MM.1S (cell line): ENCODE measurements at regions not wholly inside any gene's neighbourhood (a gene's known extent, or its start where the extent isn't known, plus 50 kb on each side); places are given as distances from the start of the nearest gene placed in this dataset.

ENCODE experiments used
- DNase-seq: peaks from one replicate; pipeline ENCODE4 v3.0.0-alpha.2; 2015
- H2AFZ ChIP-seq: fragments of 300-600 bp; sonication (generic); 2 replicates; pipeline ENCODE4 v1.6.0; 2016; ENCODE audit warnings: antibody characterized with exemption, low read length
- H3F3A ChIP-seq: fragments of 300-600 bp; sonication (generic); 2 replicates; pipeline ENCODE4 v1.6.1; 2016; ENCODE audit warnings: mild to moderate bottlenecking, antibody characterized with exemption, low read length, moderate library complexity, mixed read lengths; ENCODE audit not compliant: insufficient read depth
- H3K27ac ChIP-seq: fragments of 300-600 bp; sonication (generic); 2 replicates; pipeline ENCODE4 v1.5.1; 2016; ENCODE audit warnings: mild to moderate bottlenecking, low read length
- H3K27me3 ChIP-seq: fragments of 300-600 bp; sonication (generic); replicated peaks from 2 replicates; pipeline ENCODE4 v1.6.0; 2016; ENCODE audit warnings: low read length; ENCODE audit not compliant: insufficient read depth
- H3K36me3 ChIP-seq: fragments of 300-600 bp; sonication (generic); replicated peaks from 2 replicates; pipeline ENCODE4 v1.6.1; 2016; ENCODE audit warnings: mild to moderate bottlenecking, low read length, mixed read lengths; ENCODE audit not compliant: insufficient read depth
- H3K4me1 ChIP-seq: fragments of 300-600 bp; sonication (generic); 2 replicates; pipeline ENCODE4 v1.6.1; 2016; ENCODE audit warnings: low read length, mixed read lengths
- H3K4me2 ChIP-seq: fragments of 300-600 bp; sonication (generic); 2 replicates; pipeline ENCODE4 v1.6.0; 2016; ENCODE audit warnings: low read depth, low read length
- H3K4me3 ChIP-seq: fragments of 300-600 bp; sonication (generic); 2 replicates; pipeline ENCODE4 v1.5.1; 2016; ENCODE audit warnings: low read length, mixed read lengths
- H3K79me2 ChIP-seq: fragments of 300-600 bp; sonication (generic); 2 replicates; pipeline ENCODE4 v1.6.1; 2016; ENCODE audit warnings: mixed run types, low read length, mixed read lengths
- H3K9ac ChIP-seq: fragments of 300-600 bp; sonication (generic); 2 replicates; pipeline ENCODE4 v1.6.1; 2016; ENCODE audit warnings: low read length, mixed read lengths
- H3K9me2 ChIP-seq: fragments of 300-600 bp; sonication (generic); replicated peaks from 2 replicates; pipeline ENCODE4 v1.6.1; 2016; ENCODE audit warnings: mild to moderate bottlenecking, low read length, mixed read lengths; ENCODE audit not compliant: insufficient read depth
- H3K9me3 ChIP-seq: fragments of 300-600 bp; sonication (generic); replicated peaks from 2 replicates; pipeline ENCODE4 v1.6.1; 2016; ENCODE audit warnings: mild to moderate bottlenecking, low read length, mixed read lengths; ENCODE audit not compliant: insufficient read depth
- H4K20me1 ChIP-seq: fragments of 300-600 bp; sonication (generic); 2 replicates; pipeline ENCODE4 v1.6.1; 2016; ENCODE audit warnings: mild to moderate bottlenecking, low read length, moderate library complexity, mixed read lengths; ENCODE audit not compliant: insufficient read depth
- CTCF ChIP-seq: fragments of 300-600 bp; sonication (generic); IDR thresholded peaks from 2 replicates; pipeline ENCODE4 v1.5.1; 2016; ENCODE audit warnings: antibody characterized with exemption, low read length, mixed read lengths
- EZH2 ChIP-seq: fragments of 300-600 bp; sonication (generic); optimal IDR thresholded peaks from 2 replicates; pipeline ENCODE3; 2017; ENCODE audit warnings: low read depth, mild to moderate bottlenecking, antibody characterized with exemption, low read length, mixed read lengths
- EZH2phosphoT487 ChIP-seq: fragments of 300-600 bp; sonication (generic); IDR thresholded peaks from 2 replicates; pipeline ENCODE4 v1.6.1; 2018; ENCODE audit warnings: antibody characterized with exemption, low read length

DNA sequence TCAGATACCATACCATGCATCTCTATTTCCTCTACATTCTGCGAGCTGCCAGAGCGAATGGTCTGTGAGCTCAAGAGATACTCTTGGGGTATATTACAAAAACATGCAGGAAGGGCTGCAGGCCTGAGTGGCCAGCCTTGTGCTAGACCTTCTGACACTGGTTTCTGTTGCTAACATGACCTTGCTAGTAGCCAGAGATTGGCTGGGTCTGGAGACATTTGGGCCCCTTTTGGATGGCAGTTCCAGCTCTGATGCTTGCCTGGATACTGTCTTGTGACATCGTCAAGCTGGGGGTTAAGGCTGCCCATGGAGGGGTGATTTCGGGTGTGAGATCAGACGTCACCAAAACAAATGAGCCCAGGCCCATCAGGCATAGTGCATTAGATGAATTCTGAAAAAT is 56.1 kb upstream of the FSTL4 start:
- Histone ChIP-seq H3K4me3 (no peak overlapping the region), H3K4me2 (no peak overlapping the region), H4K20me1 (no peaks in the 10 kb centered on the region), H3K79me2 (no peaks in the 10 kb centered on the region), H3K9me3 (no peaks in the 10 kb centered on the region), H3F3A (no peaks in the 10 kb centered on the region), H3K9ac (no peak overlapping the region), H3K4me1 (no peaks in the 10 kb centered on the region), H3K9me2 (no peaks in the 10 kb centered on the region), H2AFZ (no peak overlapping the region), H3K36me3 (no peaks in the 10 kb centered on the region), H3K27me3 (no peaks in the 10 kb centered on the region), H3K27ac (no peak overlapping the region)
- no peak for DNase-seq
- no peak for TF ChIP-seq CTCF

DNA sequence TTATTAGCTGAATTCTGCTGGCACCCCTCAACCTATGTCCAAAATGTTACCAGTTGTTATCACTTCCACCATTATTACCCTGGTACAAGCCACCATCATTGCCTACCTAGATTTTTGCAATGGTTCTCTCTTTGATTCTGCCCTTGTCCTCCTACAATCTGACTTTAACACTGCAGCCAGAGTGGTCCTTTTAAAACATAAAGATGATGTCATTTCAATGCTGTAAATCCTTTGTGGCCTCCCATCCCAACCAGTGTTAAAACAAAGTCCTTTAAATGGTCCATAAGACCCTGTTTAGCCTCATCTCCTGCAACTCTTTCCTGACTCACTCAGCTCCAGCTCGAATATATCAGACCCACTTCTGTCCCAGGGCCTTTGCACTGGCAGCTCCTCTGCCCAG is 54.9 kb upstream of the FSTL4 start:
- TF ChIP-seq EZH2 = no peak
- no peak for TF ChIP-seq CTCF
- TF ChIP-seq EZH2phosphoT487 = no peak
- H3K9me3 ChIP-seq = no peaks in the 10 kb centered on the region
- no peak for DNase-seq
- no peaks in the 10 kb centered on the region for H3K36me3 ChIP-seq
- no peaks in the 10 kb centered on the region for H3F3A ChIP-seq
- H3K4me3 ChIP-seq = no peak overlapping the region
- no peaks in the 10 kb centered on the region for H3K79me2 ChIP-seq
- no peaks in the 10 kb centered on the region for H3K27me3 ChIP-seq
- H3K9ac ChIP-seq = no peak overlapping the region
- H4K20me1 ChIP-seq = no peaks in the 10 kb centered on the region
- H3K4me1 ChIP-seq = no peaks in the 10 kb centered on the region
- H3K27ac ChIP-seq = no peak overlapping the region
- H3K9me2 ChIP-seq = no peaks in the 10 kb centered on the region
- H3K4me2 ChIP-seq = no peak overlapping the region
- H2AFZ ChIP-seq = no peak overlapping the region

GRCh38 chr5:133665571-133665970 is 53.2 kb upstream of the FSTL4 start:
- H4K20me1 ChIP-seq = no peaks in the 10 kb centered on the region
- H2AFZ ChIP-seq = no peak overlapping the region
- H3K4me3 ChIP-seq = no peak overlapping the region
- no peak overlapping the region for H3K4me2 ChIP-seq
- H3F3A ChIP-seq = no peaks in the 10 kb centered on the region
- H3K9me2 ChIP-seq = no peaks in the 10 kb centered on the region
- TF ChIP-seq EZH2 = no peak
- TF ChIP-seq CTCF = no peak
- no peak for TF ChIP-seq EZH2phosphoT487
- DNase-seq = no peak
- no peaks in the 10 kb centered on the region for H3K9me3 ChIP-seq
- H3K36me3 ChIP-seq = no peaks in the 10 kb centered on the region
- no peaks in the 10 kb centered on the region for H3K4me1 ChIP-seq
- no peak overlapping the region for H3K27ac ChIP-seq
- H3K9ac ChIP-seq = no peak overlapping the region
- no peaks in the 10 kb centered on the region for H3K79me2 ChIP-seq
- H3K27me3 ChIP-seq = no peaks in the 10 kb centered on the region

GRCh38 chr5:133664422-133664821 is 52.1 kb upstream of the FSTL4 start:
- H3K4me1 ChIP-seq = no peaks in the 10 kb centered on the region
- no peaks in the 10 kb centered on the region for H3K9me3 ChIP-seq
- no peak overlapping the region for H3K9ac ChIP-seq
- H3K36me3 ChIP-seq = no peaks in the 10 kb centered on the region
- H3K27me3 ChIP-seq = no peaks in the 10 kb centered on the region
- no peak overlapping the region for H3K27ac ChIP-seq
- no peak for TF ChIP-seq EZH2
- no peak for TF ChIP-seq EZH2phosphoT487
- TF ChIP-seq CTCF = no peak
- H3K4me3 ChIP-seq = no peak overlapping the region
- no peaks in the 10 kb centered on the region for H3K79me2 ChIP-seq
- H3F3A ChIP-seq = no peaks in the 10 kb centered on the region
- no peak for DNase-seq
- no peak overlapping the region for H2AFZ ChIP-seq
- H3K4me2 ChIP-seq = no peak overlapping the region
- H3K9me2 ChIP-seq = no peaks in the 10 kb centered on the region
- no peaks in the 10 kb centered on the region for H4K20me1 ChIP-seq
